AG04450 (cell line): ENCODE measurements at regions not wholly inside any gene's neighbourhood (a gene's known extent, or its start where the extent isn't known, plus 50 kb on each side); places are given as distances from the start of the nearest gene placed in this dataset.

ENCODE experiments used
- CTCF ChIA-PET: fragments of 300-600, 350-600 bp; formaldehyde crosslinking; extraction: SDS; loops from one replicate; lab custom pipeline; 2022; ENCODE audit warnings: antibody characterized with exemption, inconsistent platforms; lab: Charles Lee
- POLR2A ChIA-PET: fragments of 350-600 bp; formaldehyde crosslinking; extraction: SDS; loops from one replicate; lab custom pipeline; 2021; ENCODE audit warnings: antibody characterized with exemption, inconsistent platforms; lab: Yijun Ruan, JAX
- DNase-seq: peaks from one replicate; pipeline ENCODE4 v3.0.0-alpha.2; 2011; ENCODE audit warnings: low read depth, low spot score
- H3K27ac ChIP-seq: one replicate; pipeline ENCODE4 v1.5.1; 2012; ENCODE audit warnings: low read depth, low read length, control low read depth
- H3K27me3 ChIP-seq: one replicate; pipeline ENCODE4 v1.6.0; 2012; ENCODE audit warnings: low read length; ENCODE audit not compliant: control insufficient read depth, insufficient read depth
- H3K4me3 ChIP-seq: 2 replicates; pipeline ENCODE4 v1.5.1; 2011; ENCODE audit warnings: mild to moderate bottlenecking, low read depth, low read length, control low read depth
- H3K9me3 ChIP-seq: 2 replicates; pipeline ENCODE4 v1.5.1; 2012; ENCODE audit warnings: low read length; ENCODE audit not compliant: control insufficient read depth, insufficient read depth
- CTCF ChIP-seq: IDR thresholded peaks from 2 replicates; pipeline ENCODE4 v1.5.1; 2011; ENCODE audit warnings: low read depth, low read length, control low read depth, inconsistent platforms

- no peak overlapping the region for H3K4me3 ChIP-seq
- DNase-seq = no peak
- no peak overlapping the region for H3K27ac ChIP-seq
- POLR2A ChIA-PET = no interaction called here
- CTCF ChIA-PET = no interaction called here
- H3K27me3 ChIP-seq = peaks cover 2% of the 10 kb centered on the region
- H3K9me3 ChIP-seq = no peaks in the 10 kb centered on the region
- TF ChIP-seq CTCF = no peak
These were observed 103.6 kb upstream of the ESRRB start for GRCh38 chr14:76272349-76272748.

GRCh38 chr14:76272774-76273173, 103.2 kb upstream of the ESRRB start:
- H3K9me3 ChIP-seq = no peaks in the 10 kb centered on the region
- CTCF ChIA-PET = no interaction called here
- H3K27ac ChIP-seq = no peak overlapping the region
- DNase-seq = no peak
- POLR2A ChIA-PET = no interaction called here
- peaks cover 2% of the 10 kb centered on the region for H3K27me3 ChIP-seq
- H3K4me3 ChIP-seq = no peak overlapping the region
- no peak for TF ChIP-seq CTCF

- Histone ChIP-seq H3K9me3 (no peaks in the 10 kb centered on the region), H3K27me3 (peaks cover 2% of the 10 kb centered on the region), H3K27ac (no peak overlapping the region), H3K4me3 (no peak overlapping the region)
- ChIA-PET POLR2A (no interaction called here), CTCF (no interaction called here)
- DNase-seq = no peak
- TF ChIP-seq CTCF = no peak
These were observed 102.6 kb upstream of the ESRRB start for GRCh38 chr14:76273346-76273745.

- no peaks in the 10 kb centered on the region for H3K27me3 ChIP-seq
- no peak overlapping the region for H3K4me3 ChIP-seq
- CTCF ChIA-PET = no interaction called here
- TF ChIP-seq CTCF = no peak
- H3K9me3 ChIP-seq = no peaks in the 10 kb centered on the region
- H3K27ac ChIP-seq = no peak overlapping the region
- DNase-seq = no peak
- POLR2A ChIA-PET = no interaction called here
These were observed 101.6 kb upstream of the ESRRB start for GRCh38 chr14:76274324-76274723.

- no peak overlapping the region for H3K4me3 ChIP-seq
- POLR2A ChIA-PET = no interaction called here
- no peaks in the 10 kb centered on the region for H3K27me3 ChIP-seq
- no peak for TF ChIP-seq CTCF
- no peaks in the 10 kb centered on the region for H3K9me3 ChIP-seq
- H3K27ac ChIP-seq = no peak overlapping the region
- no peak for DNase-seq
- CTCF ChIA-PET = no interaction called here
These were observed 98.3 kb upstream of the ESRRB start for GRCh38 chr14:76277586-76278130.
